ENCODE measurements at regions not wholly inside any gene's neighbourhood (a gene's known extent, or its start where the extent isn't known, plus 50 kb on each side); places are given as distances from the start of the nearest gene placed in this dataset.

DNA sequence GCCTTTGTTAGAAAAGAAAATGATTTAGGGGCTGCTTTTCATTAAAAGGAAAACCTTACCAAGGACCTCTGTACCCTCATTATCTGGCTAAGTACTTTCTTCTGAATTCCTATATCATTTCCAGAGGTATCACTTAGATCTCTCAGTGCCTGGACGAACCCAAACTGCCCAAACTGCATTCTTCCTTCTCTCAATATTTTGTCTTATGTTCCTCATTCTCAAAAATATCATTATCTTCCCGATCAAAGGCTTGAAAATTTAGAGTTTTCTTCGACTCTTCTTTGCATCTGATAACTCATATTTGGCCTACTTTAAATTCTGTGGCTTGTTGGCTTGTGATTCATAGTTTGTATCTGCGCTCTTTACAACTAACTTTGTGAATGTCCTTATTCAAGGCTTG is 136.7 kb upstream of the TAF11L2 start:
- TF ChIP-seq, protein P1, sequence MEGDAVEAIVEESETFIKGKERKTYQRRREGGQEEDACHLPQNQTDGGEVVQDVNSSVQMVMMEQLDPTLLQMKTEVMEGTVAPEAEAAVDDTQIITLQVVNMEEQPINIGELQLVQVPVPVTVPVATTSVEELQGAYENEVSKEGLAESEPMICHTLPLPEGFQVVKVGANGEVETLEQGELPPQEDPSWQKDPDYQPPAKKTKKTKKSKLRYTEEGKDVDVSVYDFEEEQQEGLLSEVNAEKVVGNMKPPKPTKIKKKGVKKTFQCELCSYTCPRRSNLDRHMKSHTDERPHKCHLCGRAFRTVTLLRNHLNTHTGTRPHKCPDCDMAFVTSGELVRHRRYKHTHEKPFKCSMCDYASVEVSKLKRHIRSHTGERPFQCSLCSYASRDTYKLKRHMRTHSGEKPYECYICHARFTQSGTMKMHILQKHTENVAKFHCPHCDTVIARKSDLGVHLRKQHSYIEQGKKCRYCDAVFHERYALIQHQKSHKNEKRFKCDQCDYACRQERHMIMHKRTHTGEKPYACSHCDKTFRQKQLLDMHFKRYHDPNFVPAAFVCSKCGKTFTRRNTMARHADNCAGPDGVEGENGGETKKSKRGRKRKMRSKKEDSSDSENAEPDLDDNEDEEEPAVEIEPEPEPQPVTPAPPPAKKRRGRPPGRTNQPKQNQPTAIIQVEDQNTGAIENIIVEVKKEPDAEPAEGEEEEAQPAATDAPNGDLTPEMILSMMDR (IDR thresholded peaks at IDR 0.05) = no peak
- no peak for TF ChIP-seq SIN3A (IDR thresholded peaks at IDR 0.05; ENCODE audit: borderline replicate concordance, insufficient read depth, low read depth, low read length)
- TF ChIP-seq REST (IDR thresholded peaks at IDR 0.05; ENCODE audit: insufficient read depth in 1 of 2, low read depth in 2 of 2, low read length in 1 of 2) = no peak
- TF ChIP-seq POLR2AphosphoS5 (IDR thresholded peaks at IDR 0.05; ENCODE audit: low read depth, low read length) = no peak

All from Panc1 (cell line).